HepG2 (cell line): ENCODE measurements at regions not wholly inside any gene's neighbourhood (a gene's known extent, or its start where the extent isn't known, plus 50 kb on each side); places are given as distances from the start of the nearest gene placed in this dataset.

ENCODE experiments used
- ATAC-seq: fragments of 200-7000 bp; cut with Tn5 transposase; 3 replicates; pipeline ENCODE4 v1.9.1; 2020; ENCODE audit warnings: mild to moderate bottlenecking, moderate library complexity
- BruUV-seq: library from RNA; stranded (reverse); fragments of 400-500 nt; replicated peaks from 2 replicates; lab custom pipeline; 2021; lab: Mats Ljungman, UMichigan
- CTCF ChIA-PET: fragments of 300-600 bp; formaldehyde crosslinking; extraction: SDS; loops from one replicate; lab custom pipeline; 2021; ENCODE audit warnings: low total read pairs, inconsistent platforms, low intra/inter-chr PET ratio; lab: Yijun Ruan, JAX
- POLR2A ChIA-PET: fragments of 350-600 bp; sonication (Branson Sonifier 250); formaldehyde crosslinking; loops from one replicate; lab custom pipeline; 2020; ENCODE audit warnings: antibody characterized with exemption, inconsistent platforms; lab: Yijun Ruan, JAX
- DNase-seq: peaks from one replicate; pipeline ENCODE4 v3.0.0-alpha.2; 2015; ENCODE audit warnings: low spot score
- FAIRE-seq: peaks from 3 replicates; lab custom pipeline; 2011; peaks lifted over from hg19 to GRCh38; lab: Jason Lieb, UNC
- H2AFZ ChIP-seq: one replicate; pipeline ENCODE4 v1.6.1; 2011; ENCODE audit warnings: low read length, inconsistent platforms
- H3K27ac ChIP-seq: fragments of 300-600 bp; 3 replicates; pipeline ENCODE4 v1.8.0; 2011; ENCODE audit warnings: mixed run types, mild to moderate bottlenecking, mixed read lengths, low read length, inconsistent platforms; ENCODE audit not compliant: insufficient read depth; ENCODE audit errors: extremely low read length
- H3K27me3 ChIP-seq, 2 experiments: fragments of 200-600 bp in 1 of 2; 2 replicates in 1 of 2; 3 replicates in 1 of 2; pipeline versions ENCODE4 v1.6.0 to v1.8.0; 2011; ENCODE audit warnings: low read length in 2 of 2, mild to moderate bottlenecking in 2 of 2, moderate library complexity in 2 of 2, inconsistent platforms in 1 of 2; ENCODE audit not compliant: insufficient read depth in 2 of 2, control insufficient read depth in 1 of 2
- H3K36me3 ChIP-seq, 2 experiments: fragments of 200-600 bp in 1 of 2; replicated peaks in 1 of 2; 2 replicates in 1 of 2; 3 replicates in 1 of 2; pipeline versions ENCODE4 v1.5.1 to v1.8.0; 2011; ENCODE audit warnings: low read length in 2 of 2, inconsistent platforms in 1 of 2; ENCODE audit not compliant: insufficient read depth in 2 of 2, control insufficient read depth in 1 of 2
- H3K4me1 ChIP-seq: 2 replicates; pipeline ENCODE4 v1.5.1; 2012; ENCODE audit warnings: low read length, inconsistent platforms; ENCODE audit not compliant: insufficient read depth
- H3K4me2 ChIP-seq: 2 replicates; pipeline ENCODE4 v1.6.0; 2011; ENCODE audit warnings: low read depth, low read length, inconsistent platforms
- H3K4me3 ChIP-seq, 3 experiments: fragments of 200-600 bp in 1 of 3; sonication (generic), shearing (Covaris generic) in 1 of 3; replicated peaks in 1 of 3; 2 replicates each; pipeline ENCODE4 v1.5.1; 2011 to 2016; ENCODE audit warnings: low read length in 3 of 3, inconsistent platforms in 2 of 3, low read depth in 2 of 3, mild to moderate bottlenecking in 2 of 3, control low read depth in 1 of 3, mixed read lengths in 1 of 3; ENCODE audit not compliant: insufficient read depth in 1 of 3
- H3K79me2 ChIP-seq: one replicate; pipeline ENCODE4 v1.6.1; 2011; ENCODE audit warnings: low read length, inconsistent platforms; ENCODE audit not compliant: insufficient read depth
- H3K9ac ChIP-seq: 2 replicates; pipeline ENCODE4 v1.6.0; 2011; ENCODE audit warnings: mild to moderate bottlenecking, low read depth, low read length, inconsistent platforms; ENCODE audit not compliant: insufficient read depth
- H3K9me3 ChIP-seq: 2 replicates; pipeline ENCODE4 v1.5.1; 2012; ENCODE audit warnings: mild to moderate bottlenecking, low read length
- H4K20me1 ChIP-seq: 2 replicates; pipeline ENCODE4 v1.6.0; 2011; ENCODE audit warnings: inconsistent platforms, mild to moderate bottlenecking, low read length, moderate library complexity; ENCODE audit not compliant: insufficient read depth
- CBX5 ChIP-seq: sonication (generic); formaldehyde crosslinking; IDR thresholded peaks from 2 replicates; pipeline ENCODE4 v1.4.0; 2020; ENCODE audit warnings: missing genetic modification reagents, borderline replicate concordance
- GLI4 ChIP-seq: sonication (generic); formaldehyde crosslinking; IDR thresholded peaks from 2 replicates; pipeline ENCODE4 v1.5.1; 2020; ENCODE audit warnings: missing genetic modification reagents, mild to moderate bottlenecking, moderate library complexity, borderline replicate concordance
- HMG20A ChIP-seq: IDR thresholded peaks from 2 replicates; pipeline ENCODE4 v1.6.1; 2016; ENCODE audit warnings: borderline replicate concordance
- JUNB ChIP-seq: sonication (generic); formaldehyde crosslinking; IDR thresholded peaks from 2 replicates; pipeline ENCODE4 v1.8.0; 2022; ENCODE audit warnings: missing genetic modification reagents, mild to moderate bottlenecking, borderline replicate concordance
- KDM6A ChIP-seq: IDR thresholded peaks from 2 replicates; pipeline ENCODE4 v1.6.1; 2016; ENCODE audit warnings: low read depth
- MLXIP ChIP-seq: sonication (generic); formaldehyde crosslinking; IDR thresholded peaks from 2 replicates; pipeline ENCODE4 v1.9.0; 2021; ENCODE audit warnings: missing genetic modification reagents, borderline replicate concordance
- NCOA1 ChIP-seq: sonication (generic); formaldehyde crosslinking; IDR thresholded peaks from 2 replicates; pipeline ENCODE4 v1.9.0; 2021; ENCODE audit warnings: missing genetic modification reagents
- SETDB1 ChIP-seq: sonication (generic); formaldehyde crosslinking; IDR thresholded peaks from 2 replicates; pipeline ENCODE4 v1.5.1; 2020; ENCODE audit warnings: missing genetic modification reagents, mild to moderate bottlenecking, borderline replicate concordance
- ZBTB1 ChIP-seq: sonication (generic); formaldehyde crosslinking; IDR thresholded peaks from 2 replicates; pipeline ENCODE4 v1.4.0; 2020; ENCODE audit warnings: missing genetic modification reagents, borderline replicate concordance
- ZNF589 ChIP-seq: sonication (generic); formaldehyde crosslinking; conservative IDR thresholded peaks from 2 replicates; pipeline ENCODE4 v1.8.0; 2022; ENCODE audit warnings: mild to moderate bottlenecking, moderate library complexity, missing genetic modification reagents
- ZNF746 ChIP-seq: sonication (generic); formaldehyde crosslinking; IDR thresholded peaks from 2 replicates; pipeline ENCODE4 v1.8.0; 2022; ENCODE audit warnings: mild to moderate bottlenecking, missing genetic modification reagents
- ZNF749 ChIP-seq: sonication (generic); formaldehyde crosslinking; IDR thresholded peaks from 2 replicates; pipeline ENCODE4 v1.8.0; 2022; ENCODE audit warnings: mild to moderate bottlenecking, missing genetic modification reagents, moderate library complexity, borderline replicate concordance
- ZNF782 ChIP-seq: sonication (generic); formaldehyde crosslinking; IDR thresholded peaks from 2 replicates; pipeline ENCODE4 v1.4.0; 2020; ENCODE audit warnings: missing genetic modification reagents, mild to moderate bottlenecking, borderline replicate concordance
- ZSCAN21 ChIP-seq: sonication (generic); formaldehyde crosslinking; IDR thresholded peaks from 2 replicates; pipeline ENCODE4 v1.8.0; 2022; ENCODE audit warnings: mild to moderate bottlenecking, missing genetic modification reagents, moderate library complexity, borderline replicate concordance
- in situ Hi-C: cut with HindIII; loops from 2 replicates; pipeline ENCODE4 v1.10.0; 2017; ENCODE audit warnings: low pct_unique_long_range_greater_than_20kb; ENCODE audit not compliant: extremely low pct_ligation_motif_present
- intact Hi-C: fragments of 100-400 bp; cut with micrococcal nuclease; formaldehyde crosslinking; loops from one replicate; pipeline ENCODE4 v1.10.0; 2022; ENCODE audit not compliant: unreplicated experiment
- TF ChIP-seq, protein P1 (sequence below): sonication (generic); formaldehyde crosslinking; IDR thresholded peaks from 2 replicates; pipeline ENCODE4 v1.8.0; 2022; ENCODE audit warnings: missing genetic modification reagents, mild to moderate bottlenecking, inconsistent platforms, borderline replicate concordance
- TF ChIP-seq, protein P2 (sequence below): sonication (generic); formaldehyde crosslinking; IDR thresholded peaks from 2 replicates; pipeline ENCODE4 v1.4.0; 2020; ENCODE audit warnings: low read depth, missing genetic modification reagents

DNA sequence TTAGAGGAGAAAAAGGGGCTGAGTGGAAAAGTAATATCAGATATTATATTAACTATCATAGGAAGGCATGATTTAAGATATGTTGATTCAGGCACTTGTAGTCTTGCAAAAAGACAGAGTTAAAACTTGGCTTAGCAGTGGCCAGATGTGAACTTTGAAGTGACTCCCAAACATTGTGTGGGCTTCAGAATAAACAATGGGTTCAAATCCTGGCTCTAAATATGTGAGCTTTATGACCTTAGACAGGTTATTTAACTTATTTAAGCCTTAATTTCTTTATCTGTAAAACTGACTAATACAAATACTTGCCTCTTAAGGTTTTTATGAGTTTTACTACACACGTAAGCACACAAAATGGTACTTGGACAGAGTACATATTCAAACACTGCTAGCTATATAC, 85.9 kb downstream of the TNFSF18 start (continued):
- TF ChIP-seq NCOA1 (CRISPR knock-in tag) (no peak), ZNF782 (CRISPR knock-in tag) (no peak), ZNF746 (CRISPR knock-in tag) (no peak), JUNB (CRISPR knock-in tag) (no peak), ZSCAN21 (CRISPR knock-in tag) (no peak), SETDB1 (CRISPR knock-in tag) (no peak), ZBTB1 (CRISPR knock-in tag) (no peak)
- TF ChIP-seq, protein P1, sequence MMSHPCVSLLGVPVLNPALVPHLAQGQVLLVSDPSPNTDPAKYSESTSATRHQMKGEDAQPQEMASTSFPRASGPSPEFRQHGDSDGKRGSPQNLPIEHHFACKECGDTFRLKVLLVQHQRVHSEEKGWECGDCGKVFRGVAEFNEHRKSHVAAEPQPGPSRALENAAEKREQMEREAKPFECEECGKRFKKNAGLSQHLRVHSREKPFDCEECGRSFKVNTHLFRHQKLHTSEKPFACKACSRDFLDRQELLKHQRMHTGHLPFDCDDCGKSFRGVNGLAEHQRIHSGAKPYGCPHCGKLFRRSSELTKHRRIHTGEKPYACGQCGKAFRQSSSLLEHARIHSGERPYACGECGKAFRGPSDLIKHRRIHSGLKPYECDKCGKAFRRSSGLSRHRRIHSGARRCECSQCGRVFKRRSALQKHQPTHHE (CRISPR knock-in tag): no peak
- TF ChIP-seq, all 625 proteins: peak for 0

- no peak overlapping the region for H3K9ac ChIP-seq
- no peaks in the 10 kb centered on the region for H3K36me3 ChIP-seq
- H3K4me3 ChIP-seq: no peak overlapping the region
- FAIRE-seq (no peak), DNase-seq (no peak), ATAC-seq (no peak)
- H2AFZ ChIP-seq: no peak overlapping the region
- peaks cover 10% of the 10 kb centered on the region for H3K4me1 ChIP-seq
- ChIA-PET POLR2A (no interaction called here), CTCF (no interaction called here)
- no peaks in the 10 kb centered on the region for H4K20me1 ChIP-seq
- in situ Hi-C loops (no loop called here), intact Hi-C loops (no loop called here)
- no peaks in the 10 kb centered on the region for H3K79me2 ChIP-seq
- H3K9me3 ChIP-seq: no peaks in the 10 kb centered on the region
- H3K4me2 ChIP-seq: no peak overlapping the region
- BruUV-seq: no TSS peak
- H3K27me3 ChIP-seq: no peaks in the 10 kb centered on the region
- no peak overlapping the region for H3K27ac ChIP-seq
- TF ChIP-seq, protein P2, sequence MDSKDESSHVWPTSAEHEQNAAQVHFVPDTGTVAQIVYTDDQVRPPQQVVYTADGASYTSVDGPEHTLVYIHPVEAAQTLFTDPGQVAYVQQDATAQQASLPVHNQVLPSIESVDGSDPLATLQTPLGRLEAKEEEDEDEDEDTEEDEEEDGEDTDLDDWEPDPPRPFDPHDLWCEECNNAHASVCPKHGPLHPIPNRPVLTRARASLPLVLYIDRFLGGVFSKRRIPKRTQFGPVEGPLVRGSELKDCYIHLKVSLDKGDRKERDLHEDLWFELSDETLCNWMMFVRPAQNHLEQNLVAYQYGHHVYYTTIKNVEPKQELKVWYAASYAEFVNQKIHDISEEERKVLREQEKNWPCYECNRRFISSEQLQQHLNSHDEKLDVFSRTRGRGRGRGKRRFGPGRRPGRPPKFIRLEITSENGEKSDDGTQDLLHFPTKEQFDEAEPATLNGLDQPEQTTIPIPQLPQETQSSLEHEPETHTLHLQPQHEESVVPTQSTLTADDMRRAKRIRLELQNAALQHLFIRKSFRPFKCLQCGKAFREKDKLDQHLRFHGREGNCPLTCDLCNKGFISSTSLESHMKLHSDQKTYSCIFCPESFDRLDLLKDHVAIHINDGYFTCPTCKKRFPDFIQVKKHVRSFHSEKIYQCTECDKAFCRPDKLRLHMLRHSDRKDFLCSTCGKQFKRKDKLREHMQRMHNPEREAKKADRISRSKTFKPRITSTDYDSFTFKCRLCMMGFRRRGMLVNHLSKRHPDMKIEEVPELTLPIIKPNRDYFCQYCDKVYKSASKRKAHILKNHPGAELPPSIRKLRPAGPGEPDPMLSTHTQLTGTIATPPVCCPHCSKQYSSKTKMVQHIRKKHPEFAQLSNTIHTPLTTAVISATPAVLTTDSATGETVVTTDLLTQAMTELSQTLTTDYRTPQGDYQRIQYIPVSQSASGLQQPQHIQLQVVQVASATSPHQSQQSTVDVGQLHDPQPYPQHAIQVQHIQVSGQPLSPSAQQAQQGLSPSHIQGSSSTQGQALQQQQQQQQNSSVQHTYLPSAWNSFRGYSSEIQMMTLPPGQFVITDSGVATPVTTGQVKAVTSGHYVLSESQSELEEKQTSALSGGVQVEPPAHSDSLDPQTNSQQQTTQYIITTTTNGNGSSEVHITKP (CRISPR knock-in tag): no peak
- TF ChIP-seq ZNF749: no peak
- no peak for TF ChIP-seq CBX5 (CRISPR knock-in tag)
- TF ChIP-seq MLXIP (CRISPR knock-in tag): no peak
- TF ChIP-seq KDM6A (CRISPR knock-in tag): no peak
- TF ChIP-seq ZNF589: no peak
- TF ChIP-seq HMG20A (CRISPR knock-in tag): no peak
- no peak for TF ChIP-seq GLI4 (CRISPR knock-in tag)
Observed at GRCh38 chr1:172966844-172967540, 83.7 kb downstream of the TNFSF18 start.
